ENCODE measurements at regions not wholly inside any gene's neighbourhood (a gene's known extent, or its start where the extent isn't known, plus 50 kb on each side); places are given as distances from the start of the nearest gene placed in this dataset.

- TF ChIP-seq CTCF (IDR thresholded peaks at IDR 0.05; ENCODE audit: low read depth, low read length, poor library complexity, severe bottlenecking) (no peak), EZH2phosphoT487 (IDR thresholded peaks at IDR 0.05; ENCODE audit: borderline replicate concordance, low read length) (no peak)
Observed at GRCh38 chr7:3217166-3217565, 83.9 kb upstream of the SDK1 start.
